SK-N-SH treated with all-trans-retinoic acid at 6 μM for 48 hours (cell line): ENCODE measurements at regions not wholly inside any gene's neighbourhood (a gene's known extent, or its start where the extent isn't known, plus 50 kb on each side); places are given as distances from the start of the nearest gene placed in this dataset.

ENCODE experiments used
- OSR1 ChIP-seq: fragments of 250-450 bp; sonication (Bioruptor Pico); IDR thresholded peaks from 2 replicates; pipeline ENCODE4 v1.8.0; 2022; ENCODE audit warnings: moderate library complexity, mild to moderate bottlenecking, inconsistent platforms
- TSHZ2 ChIP-seq: fragments of 250-450 bp; sonication (Bioruptor Pico); IDR thresholded peaks from 2 replicates; pipeline ENCODE4 v1.5.0; 2020; ENCODE audit warnings: mild to moderate bottlenecking, moderate library complexity

DNA sequence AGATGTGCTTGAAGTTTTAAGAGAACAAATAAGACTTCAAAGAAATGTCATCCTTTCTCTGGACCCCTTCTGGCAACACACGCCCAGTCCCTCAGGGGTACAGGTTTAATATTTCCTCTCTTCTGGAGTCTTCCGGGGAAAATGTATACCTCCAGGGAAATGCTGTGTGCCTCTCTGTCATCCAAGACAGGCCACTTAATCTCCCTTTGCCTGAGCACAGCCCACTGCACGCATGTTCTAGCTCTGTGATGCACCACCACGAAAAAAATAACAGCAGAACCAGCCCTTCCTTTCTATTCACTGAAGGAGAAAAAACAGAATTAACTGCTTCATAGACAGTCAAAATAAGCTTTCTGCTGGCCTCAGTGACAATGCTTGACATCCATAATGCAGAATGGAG lies 140.1 kb downstream of the RBFOX3 start:
- TF ChIP-seq TSHZ2: no peak
- TF ChIP-seq OSR1 (CRISPR knock-in tag): no peak
